Activated B cell treated with CpG ODN at 0.5 μM for 24 hours (primary cell): ENCODE measurements at regions not wholly inside any gene's neighbourhood (a gene's known extent, or its start where the extent isn't known, plus 50 kb on each side); places are given as distances from the start of the nearest gene placed in this dataset.

Experiments
- ATAC-seq: fragments of 200-7000 bp; cut with Tn5 transposase; one replicate; pipeline ENCODE4 v1.10.0; 2021; ENCODE audit warnings: low read depth, mild to moderate bottlenecking, moderate library complexity
- CTCF ChIA-PET: fragments of 350-600 bp; sonication (Branson Sonifier 250); formaldehyde crosslinking; loops from one replicate; lab custom pipeline; 2021; ENCODE audit warnings: antibody characterized with exemption; lab: Charles Lee
- POLR2A ChIA-PET: fragments of 350-600 bp; sonication (Branson Sonifier 250); formaldehyde crosslinking; loops from one replicate; lab custom pipeline; 2021; ENCODE audit warnings: antibody characterized with exemption; lab: Charles Lee
- DNase-seq: peaks from one replicate; pipeline ENCODE4 v3.0.0; 2022
- H3K27ac Mint-ChIP-seq: one replicate; pipeline ENCODE4 v1.8.0; 2020; ENCODE audit warnings: mixed read lengths
- H3K27me3 Mint-ChIP-seq: one replicate; pipeline ENCODE4 v1.8.0; 2021; ENCODE audit warnings: mixed read lengths
- H3K36me3 Mint-ChIP-seq: one replicate; pipeline ENCODE4 v1.8.0; 2021; ENCODE audit warnings: low read depth, mixed read lengths
- H3K4me1 Mint-ChIP-seq: one replicate; pipeline ENCODE4 v1.8.0; 2021; ENCODE audit warnings: mixed read lengths
- H3K4me3 Mint-ChIP-seq: one replicate; pipeline ENCODE4 v1.8.0; 2020; ENCODE audit warnings: mild to moderate bottlenecking, mixed read lengths
- H3K9me3 Mint-ChIP-seq: one replicate; pipeline ENCODE4 v1.8.0; 2020; ENCODE audit warnings: mixed read lengths
- CTCF ChIP-seq: fragments of 200-600 bp; IDR thresholded peaks from one replicate; pipeline ENCODE4 v1.8.0; 2022; ENCODE audit warnings: antibody characterized with exemption, mild to moderate bottlenecking
- intact Hi-C: fragments of 100-400 bp; cut with micrococcal nuclease; formaldehyde crosslinking; loops from one replicate; pipeline ENCODE4 v1.15.1; 2024

- no peak for DNase-seq
- Mint-ChIP-seq H3K9me3 (no peaks in the 10 kb centered on the region), H3K36me3 (no peaks in the 10 kb centered on the region), H3K27me3 (peaks cover 2% of the 10 kb centered on the region), H3K4me3 (no peak overlapping the region), H3K4me1 (no peaks in the 10 kb centered on the region), H3K27ac (no peak overlapping the region)
- ATAC-seq: no peak
- CTCF ChIA-PET: no interaction called here
- intact Hi-C loops: no loop called here
- TF ChIP-seq CTCF: no peak
- POLR2A ChIA-PET: no interaction called here
Observed at GRCh38 chr18:22302144-22302543, 115.6 kb downstream of the CTAGE1 start.

- CTCF ChIA-PET: no interaction called here
- DNase-seq: no peak
- TF ChIP-seq CTCF: no peak
- Mint-ChIP-seq H3K4me3 (no peak overlapping the region), H3K4me1 (no peaks in the 10 kb centered on the region), H3K27ac (no peak overlapping the region), H3K9me3 (no peaks in the 10 kb centered on the region), H3K27me3 (peaks cover 2% of the 10 kb centered on the region), H3K36me3 (no peaks in the 10 kb centered on the region)
- no peak for ATAC-seq
- intact Hi-C loops: no loop called here
- POLR2A ChIA-PET: no interaction called here
Observed at GRCh38 chr18:22300665-22301636, 116.8 kb downstream of the CTAGE1 start.

- ChIA-PET POLR2A (no interaction called here), CTCF (no interaction called here)
- no peak for TF ChIP-seq CTCF
- Mint-ChIP-seq H3K27me3 (no peaks in the 10 kb centered on the region), H3K27ac (no peak overlapping the region), H3K4me3 (no peak overlapping the region), H3K9me3 (no peaks in the 10 kb centered on the region), H3K36me3 (no peaks in the 10 kb centered on the region), H3K4me1 (no peaks in the 10 kb centered on the region)
- DNase-seq: no peak
- ATAC-seq: no peak
- intact Hi-C loops: no loop called here
Observed at GRCh38 chr18:22297008-22297407, 120.7 kb downstream of the CTAGE1 start.

- no peak overlapping the region for H3K27ac Mint-ChIP-seq
- ChIA-PET POLR2A (no interaction called here), CTCF (no interaction called here)
- H3K36me3 Mint-ChIP-seq: no peaks in the 10 kb centered on the region
- H3K4me1 Mint-ChIP-seq: no peaks in the 10 kb centered on the region
- H3K9me3 Mint-ChIP-seq: no peaks in the 10 kb centered on the region
- TF ChIP-seq CTCF: no peak
- DNase-seq (no peak), ATAC-seq (no peak)
- intact Hi-C loops: no loop called here
- H3K4me3 Mint-ChIP-seq: no peak overlapping the region
- no peaks in the 10 kb centered on the region for H3K27me3 Mint-ChIP-seq
Observed at GRCh38 chr18:22296304-22296703, 121.4 kb downstream of the CTAGE1 start.

- ATAC-seq (no peak), DNase-seq (no peak)
- TF ChIP-seq CTCF: no peak
- intact Hi-C loops: no loop called here
- Mint-ChIP-seq H3K4me1 (no peaks in the 10 kb centered on the region), H3K4me3 (no peak overlapping the region), H3K27ac (no peak overlapping the region), H3K9me3 (no peaks in the 10 kb centered on the region), H3K36me3 (no peaks in the 10 kb centered on the region), H3K27me3 (no peaks in the 10 kb centered on the region)
- CTCF ChIA-PET: no interaction called here
- POLR2A ChIA-PET: no interaction called here
Observed at GRCh38 chr18:22293417-22293816, 124.0 kb downstream of the GATA6 start.
